Fibroblast of upper back skin (primary cell): ENCODE measurements at regions not wholly inside any gene's neighbourhood (a gene's known extent, or its start where the extent isn't known, plus 50 kb on each side); places are given as distances from the start of the nearest gene placed in this dataset.
A peak's percentile ranks its signal among the peaks of the same experiment; 100 is the strongest.

Source experiments
- DNase-seq: peaks from one replicate; pipeline ENCODE4 v3.0.0-alpha.2; 2013

GRCh38 chr5:133682451-133682850 lies 70.1 kb upstream of the FSTL4 start:
- DNase-seq = no peak

- DNase-seq = no peak
These were observed 69.6 kb upstream of the FSTL4 start for GRCh38 chr5:133681896-133682295.

GRCh38 chr5:133680830-133681565 lies 68.7 kb upstream of the FSTL4 start:
- DNase-seq = no peak

GRCh38 chr5:133679534-133679933 lies 67.2 kb upstream of the FSTL4 start:
- DNase-seq = no peak

- DNase-seq = no peak
These were observed 63.2 kb upstream of the FSTL4 start for GRCh38 chr5:133675376-133676154.

- DNase-seq = no peak
These were observed 58.0 kb upstream of the FSTL4 start for GRCh38 chr5:133670336-133670735.

GRCh38 chr5:133669472-133669871 lies 57.1 kb upstream of the FSTL4 start:
- DNase-seq = no peak

GRCh38 chr5:133668458-133668857 lies 56.1 kb upstream of the FSTL4 start:
- no peak for DNase-seq

- DNase-seq = no peak
These were observed 54.9 kb upstream of the FSTL4 start for GRCh38 chr5:133667217-133667616.

GRCh38 chr5:133665571-133665970 lies 53.2 kb upstream of the FSTL4 start:
- no peak for DNase-seq

- peak; percentile 6 for DNase-seq
These were observed 52.1 kb upstream of the FSTL4 start for GRCh38 chr5:133664422-133664821.

- DNase-seq = no peak
These were observed 51.2 kb upstream of the FSTL4 start for GRCh38 chr5:133663397-133664054.

- no peak for DNase-seq
These were observed 50.2 kb upstream of the FSTL4 start for GRCh38 chr5:133662578-133662977.
